ENCODE measurements at regions not wholly inside any gene's neighbourhood (a gene's known extent, or its start where the extent isn't known, plus 50 kb on each side); places are given as distances from the start of the nearest gene placed in this dataset.

- in situ Hi-C loops (cut with HindIII; ENCODE audit: low sequenced_read_pairs): no loop called here
- no peak overlapping the region for H3K4me3 ChIP-seq (ENCODE audit: low read depth, low read length)
- TF ChIP-seq CTCF (IDR thresholded peaks at IDR 0.05; ENCODE audit: low read depth, low read length, missing control alignments): no peak
Measured at GRCh38 chr3:194287977-194288706, 63.0 kb downstream of the CPN2 start.

More at GRCh38 chr3:194287977-194288706, 63.0 kb downstream of the CPN2 start:
- no peak for DNase-seq (ENCODE audit: low read depth)

Measured in astrocyte of the cerebellum (primary cell).